HepG2 (cell line): ENCODE measurements at regions not wholly inside any gene's neighbourhood (a gene's known extent, or its start where the extent isn't known, plus 50 kb on each side); places are given as distances from the start of the nearest gene placed in this dataset.

ENCODE experiments used
- CBFB ChIP-seq: sonication (generic); formaldehyde crosslinking; IDR thresholded peaks from 2 replicates; pipeline ENCODE4 v1.4.0; 2020; ENCODE audit warnings: missing genetic modification reagents
- CBX5 ChIP-seq: sonication (generic); formaldehyde crosslinking; IDR thresholded peaks from 2 replicates; pipeline ENCODE4 v1.4.0; 2020; ENCODE audit warnings: missing genetic modification reagents, borderline replicate concordance
- CREB1 ChIP-seq, 2 experiments: fragments of 450-650 bp in 1 of 2; IDR thresholded peaks; 2 replicates each; pipeline ENCODE4 v1.6.1; 2016 to 2017; ENCODE audit warnings: control low read depth in 1 of 2, mild to moderate bottlenecking in 1 of 2, missing compliant biosample characterization in 1 of 2, missing genetic modification characterization in 1 of 2
- CTCF ChIP-seq: sonication (generic); formaldehyde crosslinking; IDR thresholded peaks from 2 replicates; pipeline ENCODE4 v1.5.0; 2020; ENCODE audit warnings: mild to moderate bottlenecking, missing genetic modification reagents, moderate library complexity
- EZH2 ChIP-seq: conservative IDR thresholded peaks from 2 replicates; pipeline ENCODE4 v1.6.1; 2012; ENCODE audit warnings: mild to moderate bottlenecking, low read depth, low read length, moderate library complexity
- HCFC1 ChIP-seq: fragments of 150-350 bp; IDR thresholded peaks from 2 replicates; pipeline ENCODE4 v1.6.1; 2014; ENCODE audit warnings: low read depth, low read length
- JUNB ChIP-seq: sonication (generic); formaldehyde crosslinking; IDR thresholded peaks from 2 replicates; pipeline ENCODE4 v1.8.0; 2022; ENCODE audit warnings: missing genetic modification reagents, mild to moderate bottlenecking, borderline replicate concordance
- POLR2A ChIP-seq, 2 experiments: IDR thresholded peaks; 2 replicates each; pipeline ENCODE4 v1.6.1; 2011; ENCODE audit warnings: low read depth in 2 of 2, low read length in 2 of 2, mild to moderate bottlenecking in 1 of 2, moderate library complexity in 1 of 2; ENCODE audit not compliant: insufficient read depth in 1 of 2
- POLR2AphosphoS5 ChIP-seq: IDR thresholded peaks from 2 replicates; pipeline ENCODE4 v1.6.1; 2012; ENCODE audit warnings: low read depth, low read length
- SP1 ChIP-seq, 2 experiments: fragments of 450-650 bp in 1 of 2; sonication (generic) in 1 of 2; formaldehyde crosslinking in 1 of 2; IDR thresholded peaks; 2 replicates each; pipeline versions ENCODE4 v1.4.0 to v1.6.1; 2016 to 2020; ENCODE audit warnings: missing genetic modification reagents in 1 of 2
- TBL1XR1 ChIP-seq: fragments of 150-350 bp; IDR thresholded peaks from 2 replicates; pipeline ENCODE4 v1.6.1; 2014; ENCODE audit warnings: borderline replicate concordance, low read length; ENCODE audit not compliant: partially characterized antibody
- ZNF431 ChIP-seq: sonication (generic); formaldehyde crosslinking; IDR thresholded peaks from 2 replicates; pipeline ENCODE4 v1.9.0; 2022; ENCODE audit warnings: missing genetic modification reagents, low read depth, mild to moderate bottlenecking, borderline replicate concordance
- ZNF530 ChIP-seq: sonication (generic); formaldehyde crosslinking; IDR thresholded peaks from 2 replicates; pipeline ENCODE4 v1.5.0; 2020; ENCODE audit warnings: low read depth, mild to moderate bottlenecking, missing genetic modification reagents

GRCh38 chr18:24935008-24935407, 417.0 kb downstream of the ZNF521 start:
- TF ChIP-seq CBFB (no peak), POLR2A (IDR thresholded peaks at IDR 0.05; ENCODE audit: insufficient read depth in 1 of 2, low read depth in 2 of 2, low read length in 2 of 2) (no peak), ZNF431 (no peak), CBX5 (CRISPR knock-in tag) (no peak), ZNF530 (CRISPR knock-in tag) (no peak), CREB1 (IDR thresholded peaks at IDR 0.05) (no peak), CREB1 (CRISPR knock-in tag; IDR thresholded peaks at IDR 0.05) (no peak), CTCF (CRISPR knock-in tag) (no peak), EZH2 (no peak), TBL1XR1 (no peak), HCFC1 (no peak), POLR2AphosphoS5 (no peak), JUNB (CRISPR knock-in tag) (no peak), SP1 (IDR thresholded peaks at IDR 0.05) (no peak), SP1 (CRISPR knock-in tag; IDR thresholded peaks at IDR 0.05) (no peak)
